K562 (cell line): ENCODE measurements at regions not wholly inside any gene's neighbourhood (a gene's known extent, or its start where the extent isn't known, plus 50 kb on each side); places are given as distances from the start of the nearest gene placed in this dataset.

Experiments
- CBX2 ChIP-seq: fragments of 200-600 bp; sonication (generic); IDR thresholded peaks from one replicate; pipeline ENCODE4 v1.6.1; 2012; ENCODE audit warnings: mild to moderate bottlenecking, low read length, inconsistent platforms; ENCODE audit not compliant: insufficient read depth, poor library complexity, severe bottlenecking
- CHD2 ChIP-seq: IDR thresholded peaks from 2 replicates; pipeline ENCODE4 v1.6.1; 2011; ENCODE audit warnings: low read depth, low read length
- CTCF ChIP-seq, 3 experiments: IDR thresholded peaks in 2 of 3; conservative IDR thresholded peaks in 1 of 3; 2 replicates each; pipeline ENCODE4 v1.5.1; 2011 to 2012; ENCODE audit warnings: low read length in 3 of 3, mild to moderate bottlenecking in 3 of 3, control low read depth in 2 of 3, improper control_type of control experiment in 1 of 3, inconsistent platforms in 1 of 3, low read depth in 1 of 3, mixed read lengths in 1 of 3, moderate library complexity in 1 of 3; ENCODE audit not compliant: insufficient read depth in 2 of 3
- EZH2 ChIP-seq: IDR thresholded peaks from 2 replicates; pipeline ENCODE4 v1.6.1; 2012; ENCODE audit warnings: low read depth, mild to moderate bottlenecking, inconsistent platforms, low read length, borderline replicate concordance
- MAX ChIP-seq: sonication (generic); formaldehyde crosslinking; IDR thresholded peaks from 2 replicates; pipeline ENCODE4 v1.9.0; 2022; ENCODE audit warnings: mild to moderate bottlenecking, missing genetic modification reagents
- PRMT5 ChIP-seq: sonication (generic); formaldehyde crosslinking; IDR thresholded peaks from 2 replicates; pipeline ENCODE4 v1.5.0; 2020; ENCODE audit warnings: missing genetic modification reagents
- RBM15 ChIP-seq: fragments of 200-400 bp; formaldehyde crosslinking; IDR thresholded peaks from 2 replicates; pipeline ENCODE4 v1.6.1; 2018; ENCODE audit warnings: mild to moderate bottlenecking, low read length, moderate library complexity; ENCODE audit not compliant: insufficient read depth
- SMARCB1 ChIP-seq: IDR thresholded peaks from 2 replicates; pipeline ENCODE4 v1.6.1; 2011; ENCODE audit warnings: improper control_type of control experiment, low read depth; ENCODE audit not compliant: insufficient read length
- YY1 ChIP-seq, 3 experiments: IDR thresholded peaks; 2 replicates each; pipeline ENCODE4 v1.6.1; 2011; ENCODE audit warnings: low read length in 2 of 3, mild to moderate bottlenecking in 2 of 3, moderate library complexity in 2 of 3, borderline replicate concordance in 1 of 3, control low read depth in 1 of 3, low read depth in 1 of 3; ENCODE audit not compliant: insufficient read depth in 3 of 3, insufficient replicate concordance in 2 of 3, control insufficient read depth in 1 of 3, insufficient read length in 1 of 3; ENCODE audit errors: extremely low read depth in 1 of 3
- ZKSCAN3 ChIP-seq: fragments of 250-450 bp; sonication (Bioruptor Pico); IDR thresholded peaks from 2 replicates; pipeline ENCODE4 v1.4.0; 2020
- ZNF561 ChIP-seq: fragments of 450-650 bp; formaldehyde crosslinking; conservative IDR thresholded peaks from 2 replicates; pipeline ENCODE4 v1.4.0; 2020; ENCODE audit warnings: mild to moderate bottlenecking, moderate library complexity
- ZNF766 ChIP-seq: fragments of 200-800 bp; sonication (Bioruptor generic); conservative IDR thresholded peaks from 2 replicates; pipeline ENCODE4 v1.6.1; 2016; ENCODE audit warnings: missing genetic modification characterization, missing compliant biosample characterization

GRCh38 chr14:105876158-105876557, 349.8 kb downstream of the TMEM121 start:
- TF ChIP-seq MAX (CRISPR knock-in tag) (no peak), EZH2 (no peak), ZNF766 (CRISPR knock-in tag) (no peak), CTCF (IDR thresholded peaks at IDR 0.05 in 2 of 3, conservative IDR thresholded peaks at IDR 0.05 in 1 of 3; ENCODE audit: insufficient read depth in 2 of 3, low read depth in 1 of 3, low read length in 3 of 3) (no peak), SMARCB1 (no peak), YY1 (IDR thresholded peaks at IDR 0.05; ENCODE audit: borderline replicate concordance in 1 of 3, control insufficient read depth in 1 of 3, extremely low read depth in 1 of 3, insufficient read depth in 3 of 3, insufficient read length in 1 of 3, insufficient replicate concordance in 2 of 3, low read depth in 1 of 3, low read length in 2 of 3) (no peak), ZNF561 (no peak), ZKSCAN3 (no peak), RBM15 (no peak), CHD2 (no peak), CBX2 (no peak), PRMT5 (CRISPR knock-in tag) (no peak)
